NAMALWA (cell line): ENCODE measurements at regions not wholly inside any gene's neighbourhood (a gene's known extent, or its start where the extent isn't known, plus 50 kb on each side); places are given as distances from the start of the nearest gene placed in this dataset.

ENCODE experiments used
- DNase-seq: peaks from one replicate; pipeline ENCODE4 v3.0.0-alpha.2; 2015; ENCODE audit warnings: low spot score

DNA sequence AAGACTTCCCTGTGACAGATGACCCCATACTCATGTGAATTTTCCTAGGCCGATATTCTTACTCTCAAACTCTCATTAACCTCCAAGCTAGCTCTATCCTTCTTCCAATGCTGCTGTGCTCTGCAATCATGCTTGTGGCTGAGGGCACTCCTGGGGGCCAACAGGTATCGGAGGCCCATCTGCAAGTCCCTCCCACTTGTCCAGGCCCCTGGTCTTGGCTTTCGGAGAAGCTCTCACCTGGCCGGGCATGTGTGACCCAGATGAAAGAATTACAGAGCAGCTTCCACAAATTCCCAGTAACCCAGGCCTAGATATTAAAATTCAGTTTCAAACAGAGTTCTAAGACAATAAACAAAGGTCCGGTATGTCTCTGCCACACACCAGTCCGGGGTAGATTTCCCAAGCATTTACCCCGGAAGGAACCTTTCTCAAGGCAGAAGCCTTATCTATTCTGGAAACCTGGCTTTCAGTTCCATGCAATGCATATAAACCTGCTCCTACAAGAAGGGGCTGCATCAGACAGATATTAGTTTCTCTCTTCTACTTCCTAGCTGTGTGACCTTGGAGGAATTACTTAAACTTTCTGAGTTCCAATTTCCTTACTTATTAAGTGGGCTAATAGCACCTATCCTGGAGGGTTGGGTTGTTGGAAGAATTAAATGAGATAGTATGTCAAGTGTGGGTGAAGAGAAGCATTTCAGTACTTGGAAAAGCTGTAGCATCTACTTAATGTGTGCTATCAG lies 270.8 kb downstream of the PTTG2 start:
- DNase-seq = no peak

- DNase-seq = no peak
These were observed 271.4 kb downstream of the PTTG2 start for GRCh38 chr4:38231626-38232025.

GRCh38 chr4:38232741-38233140 lies 272.5 kb downstream of the PTTG2 start:
- DNase-seq = no peak

DNA sequence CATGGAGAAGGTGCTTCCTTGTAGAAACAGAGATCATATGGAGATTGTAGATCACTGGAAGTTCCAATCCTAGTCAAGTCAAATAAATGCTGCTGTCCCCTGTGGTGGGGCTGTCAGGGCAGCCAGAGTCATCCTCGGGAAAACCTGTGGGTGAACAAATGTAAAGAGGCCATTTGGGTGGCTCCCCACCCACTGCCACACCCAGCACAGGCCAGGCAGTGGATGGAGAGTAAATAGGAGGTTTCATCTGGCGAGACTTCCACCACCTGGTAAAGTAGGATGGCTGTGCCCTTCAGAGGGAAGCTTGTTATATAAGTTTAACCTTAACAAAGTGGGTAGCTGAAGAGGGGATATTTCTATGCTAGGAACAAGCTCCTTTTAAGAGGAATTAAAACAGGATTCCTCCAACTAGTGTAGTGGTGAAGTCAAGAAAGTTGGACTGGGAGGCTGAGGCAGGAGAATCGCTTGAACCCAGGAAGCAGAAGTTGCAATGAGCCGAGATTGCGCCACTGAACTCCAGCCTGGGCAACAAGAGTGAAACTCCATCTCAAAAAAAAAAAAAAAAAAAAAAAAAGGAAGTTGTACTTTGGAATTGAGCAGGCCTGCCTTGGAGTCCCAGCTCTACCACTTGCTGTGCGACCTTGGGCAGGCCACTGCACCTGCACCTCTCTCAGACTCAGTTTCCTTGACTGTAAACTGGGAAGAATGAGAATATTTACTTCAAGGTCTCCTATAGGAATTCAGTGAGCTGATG lies 273.7 kb downstream of the PTTG2 start:
- DNase-seq = no peak

DNA sequence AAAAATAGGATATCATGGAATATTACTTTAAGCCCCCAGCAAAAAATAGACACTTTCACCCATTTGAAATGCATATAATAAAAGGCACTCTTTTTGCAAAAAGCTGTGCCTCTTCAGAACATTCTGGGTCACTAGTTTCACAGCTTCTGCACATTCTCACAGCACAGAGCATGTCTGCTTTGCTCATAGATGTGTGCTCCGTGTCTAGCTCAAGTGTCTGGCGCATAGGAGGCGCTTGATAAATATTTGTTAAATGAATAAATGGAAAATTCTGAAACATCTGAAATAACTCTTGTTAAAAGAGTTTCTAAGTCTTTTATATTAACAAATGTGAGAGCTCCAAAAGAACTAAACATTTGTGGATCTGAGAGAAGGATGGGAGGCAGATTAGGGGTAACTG lies 275.2 kb downstream of the PTTG2 start:
- no peak for DNase-seq

DNA sequence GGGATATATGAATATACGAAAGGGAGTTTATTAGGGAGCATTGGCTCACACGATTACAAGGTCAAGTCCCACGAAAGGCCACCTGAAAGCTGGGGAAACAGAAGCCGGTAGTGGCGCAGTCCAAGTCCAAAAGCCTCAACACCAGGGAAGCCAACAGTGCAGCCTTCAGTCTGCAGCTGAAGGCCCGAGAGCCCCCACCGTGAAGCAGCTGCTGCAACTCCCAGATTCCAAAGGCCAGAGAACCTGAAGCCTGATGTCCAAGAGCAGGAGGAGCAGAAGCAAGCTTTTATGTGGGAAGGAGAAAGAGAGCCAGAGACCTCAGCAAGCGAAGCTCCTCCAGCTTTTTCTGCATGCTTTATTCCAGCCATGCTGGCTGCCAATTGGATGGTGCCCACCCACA lies 275.8 kb downstream of the PTTG2 start:
- DNase-seq = no peak

DNA sequence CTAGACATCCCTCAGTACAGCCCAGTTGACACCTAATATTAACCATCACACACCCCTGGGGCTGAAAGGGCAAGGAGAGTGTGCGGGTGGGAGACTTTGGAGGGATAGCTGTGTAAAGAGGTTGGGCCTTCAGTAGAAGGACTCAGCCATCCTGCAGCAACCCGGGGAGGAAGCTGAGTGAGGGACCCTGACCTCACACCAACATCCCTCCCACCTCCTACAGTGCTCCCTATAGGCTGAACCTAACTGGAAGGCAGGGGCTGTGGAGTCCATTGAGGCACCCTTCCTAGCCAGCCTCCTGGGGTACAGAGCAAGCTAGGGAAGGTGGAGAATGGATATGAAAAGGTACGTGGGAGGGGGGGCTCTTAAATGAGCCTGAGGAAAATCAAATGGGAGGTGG lies 276.3 kb downstream of the PTTG2 start:
- no peak for DNase-seq

DNA sequence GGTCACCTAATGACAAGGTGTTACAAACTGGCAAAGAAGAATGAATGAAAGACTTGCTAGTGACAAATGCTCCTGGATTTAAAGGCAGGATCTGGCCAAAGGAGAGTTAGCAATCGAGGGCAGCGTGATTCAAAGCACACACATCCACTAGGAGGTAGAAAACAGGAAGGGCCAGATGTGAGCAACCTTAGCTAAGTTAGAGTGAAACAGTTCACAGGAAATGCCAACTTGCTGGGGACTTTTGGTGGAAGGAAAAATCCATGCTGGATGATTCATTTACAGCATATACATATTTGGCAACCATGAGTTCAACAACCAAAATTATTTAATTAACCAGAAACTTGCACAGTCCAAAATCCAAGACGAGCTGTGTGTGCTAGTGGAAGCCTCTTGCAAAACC lies 276.9 kb downstream of the PTTG2 start:
- DNase-seq = no peak

DNA sequence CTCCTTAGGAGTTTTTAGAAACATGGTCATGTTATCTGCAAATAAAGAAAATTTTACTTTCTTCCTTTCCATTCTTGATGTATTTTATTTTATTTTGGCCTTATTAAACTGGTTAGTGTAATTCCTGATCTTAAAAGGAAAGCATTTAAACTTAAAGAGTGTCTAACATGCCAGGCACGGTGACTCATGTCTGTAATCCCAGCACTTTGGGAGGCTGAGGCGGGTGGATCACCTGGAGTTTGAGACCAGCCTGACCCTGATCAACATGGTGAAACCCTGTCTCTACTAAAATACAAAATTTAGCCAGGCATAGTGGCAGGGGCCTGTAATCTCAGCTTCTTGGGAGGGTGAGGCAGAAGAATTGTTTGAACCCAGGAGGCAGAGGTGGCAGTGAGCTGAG lies 281.3 kb downstream of the PTTG2 start:
- no peak for DNase-seq

GRCh38 chr4:38242101-38242500 lies 281.9 kb downstream of the PTTG2 start:
- no peak for DNase-seq

DNA sequence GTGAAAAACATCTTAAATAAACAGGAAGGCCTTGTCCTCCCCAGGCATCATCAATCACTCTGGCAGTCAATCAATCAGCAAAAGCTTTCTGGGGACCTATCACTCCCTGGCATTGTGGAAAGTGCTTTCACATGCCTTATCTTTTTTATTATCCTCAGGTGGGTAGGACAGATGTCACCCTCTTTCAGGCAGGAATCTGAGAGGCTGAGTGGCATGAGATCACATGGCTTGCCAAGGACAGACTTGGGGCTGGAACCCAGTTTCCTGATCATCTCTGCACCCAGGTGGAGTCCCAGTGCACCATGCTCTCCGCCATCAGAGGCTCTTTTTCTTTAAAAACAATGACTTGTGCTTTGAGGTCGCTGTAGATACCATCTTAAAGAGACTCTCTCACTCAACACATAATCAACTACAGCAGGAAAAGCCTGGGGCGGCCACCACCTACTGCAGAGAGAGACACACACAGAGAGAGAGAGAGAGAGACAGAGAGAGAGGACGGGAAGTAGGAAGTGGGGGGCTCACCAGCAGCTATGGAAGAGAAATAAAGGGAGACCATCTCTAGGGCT lies 282.7 kb downstream of the PTTG2 start:
- DNase-seq = no peak

DNA sequence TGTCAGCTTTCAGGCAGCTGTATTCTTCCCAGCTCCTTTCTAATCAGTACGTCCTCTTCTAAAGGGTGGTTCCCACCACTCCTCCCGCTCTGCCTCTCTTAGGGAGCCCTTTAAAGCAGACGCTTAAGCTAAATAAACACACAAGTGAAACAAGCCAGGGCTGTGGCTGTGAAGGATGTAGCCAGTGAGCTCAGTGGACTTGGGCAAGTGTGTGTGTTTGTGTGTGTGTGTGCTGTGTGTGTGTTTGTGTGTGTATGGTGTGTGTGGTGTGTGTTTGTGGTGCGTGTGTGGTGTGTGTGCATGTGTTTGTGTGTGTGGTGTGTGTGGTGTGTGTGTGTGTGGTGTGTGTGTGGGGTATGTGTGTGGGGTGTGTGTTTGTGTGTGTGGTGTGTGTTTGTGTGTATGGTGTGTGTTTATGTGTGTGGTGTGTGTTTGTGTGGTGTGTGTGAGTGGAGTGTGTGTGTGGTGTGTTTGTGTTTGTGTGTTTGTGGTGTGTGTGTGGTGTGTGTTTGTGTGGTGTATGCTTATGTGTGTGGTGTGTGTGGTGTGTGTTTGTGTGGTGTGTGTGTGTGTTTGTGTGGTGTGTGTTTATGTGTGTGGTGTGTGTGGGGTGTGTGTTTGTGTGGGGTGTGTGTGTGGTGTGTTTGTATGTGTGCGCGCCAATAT lies 283.3 kb downstream of the PTTG2 start:
- no peak for DNase-seq

DNA sequence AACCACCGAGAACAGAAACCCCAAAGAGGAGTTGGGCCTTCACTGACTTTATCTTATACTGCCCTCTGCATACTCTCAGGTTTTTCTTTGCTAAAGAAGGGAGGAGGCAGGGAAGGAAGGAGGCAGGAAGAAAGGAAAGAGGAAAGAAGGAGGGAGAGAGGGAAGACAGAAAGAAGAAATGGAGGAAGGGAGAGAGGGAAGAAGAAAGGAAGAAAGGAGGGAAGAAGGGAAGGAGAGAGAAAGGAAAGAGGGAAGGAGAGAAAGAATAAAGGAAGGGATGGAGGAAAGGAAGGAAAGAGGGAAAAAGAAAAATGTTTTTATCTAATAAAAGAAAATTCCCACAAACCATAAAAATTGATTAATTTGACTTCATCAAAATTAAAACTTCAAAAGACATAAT lies 294.6 kb downstream of the PTTG2 start:
- DNase-seq = no peak

- no peak for DNase-seq
These were observed 295.4 kb downstream of the PTTG2 start for GRCh38 chr4:38255572-38255971.

GRCh38 chr4:38266616-38267015 lies 306.4 kb downstream of the PTTG2 start:
- no peak for DNase-seq

GRCh38 chr4:38268108-38268820 lies 308.1 kb downstream of the PTTG2 start:
- no peak for DNase-seq

DNA sequence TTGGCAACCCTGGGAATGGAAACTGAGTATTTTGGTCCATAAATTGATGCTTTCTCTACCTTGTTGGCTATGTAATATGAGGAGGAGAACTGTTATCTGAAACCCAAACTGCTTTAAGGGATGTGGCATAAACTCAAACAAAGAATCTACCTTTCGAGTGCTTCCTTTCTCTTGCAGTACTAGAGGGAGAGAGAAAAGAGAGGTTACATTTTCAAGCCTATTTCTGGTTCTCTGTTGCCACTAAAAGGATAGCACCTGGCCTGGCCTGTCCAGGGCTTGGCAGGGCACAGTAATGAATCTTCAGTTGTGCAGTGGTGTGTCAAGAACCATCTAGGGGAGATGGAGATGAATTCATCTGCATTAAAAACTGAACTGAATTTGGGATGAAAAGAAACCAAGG lies 308.6 kb downstream of the PTTG2 start:
- no peak for DNase-seq

DNA sequence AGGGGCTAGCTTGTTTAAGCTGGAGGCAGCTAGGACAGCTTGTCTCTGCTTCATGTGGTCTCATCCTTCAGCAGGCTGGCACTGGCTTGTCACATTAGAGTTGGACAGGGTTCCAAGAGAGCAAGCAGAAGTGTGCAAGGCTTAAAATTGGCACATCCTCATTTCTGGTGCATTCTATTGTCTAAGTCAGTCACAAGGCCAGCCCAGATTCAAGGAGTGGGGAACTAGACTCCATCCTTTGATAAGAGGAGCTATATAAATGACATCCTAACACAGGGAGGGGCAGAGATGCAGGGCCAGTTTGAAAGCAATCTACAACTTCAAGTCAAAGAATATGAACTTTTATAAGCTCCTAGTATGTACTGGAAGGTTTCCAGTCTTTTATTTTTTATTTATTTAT lies 313.2 kb downstream of the PTTG2 start:
- DNase-seq = no peak

DNA sequence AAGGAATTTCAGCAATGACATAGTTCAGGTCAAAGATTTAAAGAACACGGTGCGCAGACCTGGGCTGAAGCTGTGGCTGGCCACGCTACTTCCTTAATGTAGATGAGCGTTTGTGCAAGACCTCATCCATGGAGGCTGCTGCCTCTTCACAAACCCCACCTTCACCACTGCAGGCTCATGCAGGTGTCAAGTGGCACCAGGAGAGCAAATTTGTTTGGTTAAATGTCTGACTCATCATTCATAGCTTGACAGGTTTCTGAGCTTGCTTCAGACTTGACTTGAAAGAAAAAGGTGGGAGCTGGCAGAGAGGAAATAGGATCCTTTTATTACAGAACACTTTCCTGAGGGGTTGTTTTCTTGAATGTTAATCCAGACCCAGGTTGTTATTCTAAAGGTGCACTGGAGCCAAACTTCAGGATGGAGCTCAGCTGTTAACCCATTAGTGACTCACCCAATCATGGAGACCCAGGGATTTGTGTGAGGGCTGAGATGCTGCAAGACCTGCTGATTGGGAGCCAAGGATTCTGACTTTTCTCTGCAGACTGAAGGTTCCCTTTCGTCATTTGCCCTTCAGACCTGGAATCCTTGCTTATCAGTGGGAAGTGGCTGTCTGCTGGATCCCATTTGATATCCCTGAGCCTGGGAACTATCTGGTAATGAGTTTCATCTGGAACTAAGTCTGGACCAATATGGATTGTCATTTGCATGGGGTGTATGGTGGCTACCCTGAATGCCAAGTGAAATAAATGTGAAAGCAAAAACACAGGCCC lies 315.3 kb downstream of the PTTG2 start:
- DNase-seq = no peak

DNA sequence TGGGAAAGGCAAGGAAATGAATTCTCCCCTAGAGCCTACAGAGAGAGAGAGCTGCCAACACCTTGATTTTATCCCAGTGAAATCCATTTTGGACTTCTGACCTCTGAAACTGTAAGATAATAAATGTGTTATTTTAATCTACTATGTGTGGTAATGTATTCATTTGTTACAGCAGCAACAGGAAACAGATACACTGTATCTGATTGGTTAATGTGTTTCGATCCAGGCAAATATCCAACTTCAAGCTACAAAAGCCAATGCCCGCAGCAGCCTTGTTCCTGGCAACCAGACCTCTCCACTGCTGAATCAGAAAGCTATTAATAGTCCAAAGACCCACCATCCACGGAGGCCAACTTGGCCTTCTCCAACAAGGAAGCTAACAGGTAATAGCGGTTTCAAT lies 318.1 kb downstream of the PTTG2 start:
- DNase-seq = no peak

DNA sequence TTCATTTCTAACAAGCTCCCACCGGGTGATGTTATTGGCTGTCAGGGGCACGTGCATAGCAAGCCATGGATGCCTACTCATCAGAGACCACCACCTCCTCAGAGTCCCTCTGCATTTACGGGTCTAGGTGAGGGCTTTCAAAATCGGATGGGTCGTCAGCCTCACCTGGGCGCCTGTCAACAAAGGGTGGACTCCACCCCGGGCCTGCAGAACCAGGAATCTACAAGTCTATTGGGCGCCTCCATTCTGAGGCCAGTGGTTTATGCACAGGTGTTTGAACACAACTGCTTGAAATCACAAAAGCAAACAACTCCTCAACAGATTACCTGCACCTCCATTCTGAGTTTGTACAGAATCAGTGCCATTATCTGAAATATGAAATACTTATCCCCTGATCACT lies 318.9 kb downstream of the PTTG2 start:
- no peak for DNase-seq
